HG02798 (cell line): ENCODE measurements at regions not wholly inside any gene's neighbourhood (a gene's known extent, or its start where the extent isn't known, plus 50 kb on each side); places are given as distances from the start of the nearest gene placed in this dataset.

Source experiments
- ATAC-seq: cut with Tn5 transposase; IDR thresholded peaks from one replicate; pipeline ENCODE4 v1.9.1; 2021; ENCODE audit warnings: mild to moderate bottlenecking; ENCODE audit not compliant: unreplicated experiment, poor library complexity

- no peak for ATAC-seq
These were observed 106.3 kb upstream of the ARHGEF3 start for GRCh38 chr3:56908004-56908403.

- ATAC-seq = no peak
These were observed 102.9 kb upstream of the ARHGEF3 start for GRCh38 chr3:56904552-56905215.

DNA sequence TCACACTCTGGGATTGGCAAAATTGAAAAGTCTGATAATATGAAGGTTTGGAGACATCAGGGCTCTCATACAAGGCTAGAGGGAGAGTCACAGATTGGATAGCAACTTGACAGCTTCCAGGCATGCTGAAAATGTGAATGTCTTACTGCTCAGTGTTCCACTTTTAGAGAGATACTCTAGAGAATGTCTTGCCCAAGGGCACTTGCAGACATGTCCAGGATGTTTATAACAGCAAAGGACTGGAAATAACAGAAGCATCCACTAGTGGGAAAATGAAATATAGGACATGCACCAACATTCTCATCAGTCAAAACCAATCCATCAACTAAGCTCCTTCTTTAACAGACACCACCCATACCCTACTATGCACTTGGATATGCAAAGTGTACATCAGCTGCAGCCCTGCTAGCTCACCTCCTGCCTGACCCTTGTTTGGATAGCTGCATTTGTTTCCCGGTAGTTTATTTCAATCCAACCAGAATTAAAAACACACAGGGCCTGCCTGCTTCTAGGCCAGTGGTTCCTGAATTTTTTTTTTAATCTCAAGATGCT, 101.6 kb upstream of the ARHGEF3 start:
- no peak for ATAC-seq

DNA sequence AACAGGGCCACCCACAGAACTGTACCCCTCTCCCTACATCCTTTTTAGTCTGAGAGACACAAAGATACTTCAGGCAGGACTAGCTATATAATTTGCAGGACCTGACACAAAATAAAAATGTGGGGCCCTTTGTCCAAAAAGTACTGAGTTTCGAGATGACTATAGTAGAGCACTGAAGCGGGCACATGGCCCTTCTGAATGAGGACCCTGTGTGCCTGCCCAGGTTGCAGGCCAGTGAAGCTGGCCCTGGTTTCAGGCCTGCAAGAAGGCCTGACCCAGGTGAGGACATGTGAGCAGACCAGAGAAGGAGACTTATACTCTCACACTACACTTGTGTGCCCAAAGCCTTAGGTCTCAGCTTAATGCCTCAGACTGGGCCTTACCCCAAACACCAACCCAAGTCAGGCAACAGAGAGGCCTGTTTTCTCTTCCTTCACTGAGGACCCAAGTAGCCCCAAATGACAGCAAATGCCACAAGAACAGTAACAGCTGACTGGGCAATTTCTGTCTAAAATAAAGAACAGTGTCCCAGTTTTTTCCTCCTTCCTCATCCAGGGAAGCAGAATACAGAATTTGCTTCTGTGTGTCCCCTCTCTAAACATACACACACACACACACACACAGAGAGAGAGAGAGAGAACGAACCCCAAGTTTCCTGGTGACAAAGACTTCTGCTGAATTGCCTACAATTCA, 100.9 kb upstream of the ARHGEF3 start:
- no peak for ATAC-seq

- no peak for ATAC-seq
These were observed 99.1 kb upstream of the ARHGEF3 start for GRCh38 chr3:56900801-56901200.

DNA sequence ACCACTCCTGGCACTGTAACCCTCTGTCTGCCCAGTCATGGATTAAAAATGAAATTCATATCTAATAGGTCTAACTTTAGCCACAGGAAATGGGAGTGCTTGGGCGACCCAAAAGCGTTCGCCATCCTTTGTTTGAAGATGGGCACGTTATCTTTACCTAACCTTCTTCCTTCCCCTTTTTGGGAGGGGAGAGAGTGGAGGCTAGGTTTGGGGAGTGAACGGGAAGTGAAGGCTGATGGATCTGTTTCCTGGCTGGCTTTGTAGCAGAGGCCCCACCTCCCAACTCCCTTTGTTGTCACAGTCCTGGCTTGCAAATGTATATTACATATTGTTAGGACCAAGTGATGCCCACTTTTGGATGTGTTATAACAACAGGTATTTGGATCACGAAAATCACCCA, 98.1 kb upstream of the ARHGEF3 start:
- ATAC-seq = no peak

GRCh38 chr3:56899078-56899477, 97.3 kb upstream of the ARHGEF3 start:
- ATAC-seq = no peak

GRCh38 chr3:56896357-56896756, 94.6 kb upstream of the ARHGEF3 start:
- ATAC-seq = no peak

GRCh38 chr3:56894881-56895431, 93.2 kb upstream of the ARHGEF3 start:
- peak; percentile 46 for ATAC-seq

GRCh38 chr3:56890448-56891091, 88.8 kb upstream of the ARHGEF3 start:
- ATAC-seq = no peak

- no peak for ATAC-seq
These were observed 87.4 kb upstream of the ARHGEF3 start for GRCh38 chr3:56889131-56889530.

DNA sequence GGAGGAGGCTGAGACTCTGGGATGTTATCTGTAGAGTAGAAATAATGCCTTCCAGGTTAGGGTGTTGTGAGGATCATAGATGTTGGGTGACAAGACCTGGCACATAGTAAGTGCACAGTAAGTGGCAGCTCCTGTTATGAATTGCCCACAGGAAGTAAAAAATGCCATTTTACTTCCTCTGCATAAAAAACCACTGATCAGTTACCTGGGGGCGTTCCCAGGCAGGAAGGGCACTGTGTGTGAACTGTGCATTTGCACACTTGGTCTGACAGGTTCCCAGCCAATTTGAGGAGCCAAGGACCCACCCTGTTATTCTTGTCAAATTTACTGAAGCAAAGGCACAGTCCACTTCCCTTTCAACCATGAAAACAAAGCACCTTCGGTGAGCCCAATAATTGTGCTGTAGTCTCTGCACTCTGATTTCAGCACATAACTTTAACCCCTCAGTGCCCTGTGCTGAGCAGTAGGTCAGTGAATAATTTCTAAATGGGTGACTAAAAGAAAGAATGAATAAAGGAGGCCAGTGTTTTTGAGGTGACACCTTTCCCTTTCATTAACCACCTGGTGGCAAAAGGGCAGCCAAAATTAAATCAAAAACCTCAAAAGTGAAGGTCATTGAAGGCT, 85.8 kb upstream of the ARHGEF3 start:
- ATAC-seq = no peak

DNA sequence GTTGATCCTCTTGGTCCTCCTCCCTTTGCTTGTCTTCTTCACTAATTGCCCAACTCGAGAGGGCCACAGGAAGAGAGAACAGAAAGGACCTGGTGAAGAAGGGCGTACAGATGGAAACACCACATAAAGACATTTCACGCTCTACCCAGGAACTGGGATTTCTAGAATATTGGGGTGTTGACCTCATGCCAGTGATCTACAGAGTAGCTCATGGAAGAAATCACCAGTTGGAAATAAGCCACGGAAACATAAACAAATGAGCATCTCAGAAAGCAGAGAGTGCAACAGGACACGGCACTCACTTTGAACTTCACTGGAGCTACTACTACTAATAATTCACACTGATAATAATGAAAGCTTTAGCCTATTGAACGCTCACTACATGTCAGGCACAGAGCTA, 84.6 kb upstream of the ARHGEF3 start:
- no peak for ATAC-seq

- ATAC-seq = no peak
These were observed 84.1 kb upstream of the ARHGEF3 start for GRCh38 chr3:56885879-56886278.

GRCh38 chr3:56885453-56885852, 83.7 kb upstream of the ARHGEF3 start:
- no peak for ATAC-seq

DNA sequence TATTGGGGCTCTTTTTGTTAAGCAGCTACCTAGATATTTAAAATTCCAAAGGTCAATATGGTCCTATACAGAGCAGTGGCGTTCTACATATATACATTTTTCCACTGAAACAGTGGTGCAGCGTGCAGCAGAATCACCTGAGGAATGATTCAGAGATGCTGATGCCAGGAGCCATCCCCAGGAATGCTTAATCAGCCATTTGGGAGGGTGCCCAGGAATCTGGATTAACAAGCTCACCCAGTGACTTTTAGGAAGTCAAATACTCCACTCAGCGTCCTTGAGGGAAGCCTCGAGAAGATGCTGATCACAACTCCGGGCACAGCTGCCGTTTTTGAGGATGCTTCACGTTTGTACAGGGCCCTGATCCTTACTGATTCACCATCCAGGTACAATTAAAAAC, 82.6 kb upstream of the ARHGEF3 start:
- no peak for ATAC-seq

GRCh38 chr3:56883828-56884227, 82.1 kb upstream of the ARHGEF3 start:
- no peak for ATAC-seq

DNA sequence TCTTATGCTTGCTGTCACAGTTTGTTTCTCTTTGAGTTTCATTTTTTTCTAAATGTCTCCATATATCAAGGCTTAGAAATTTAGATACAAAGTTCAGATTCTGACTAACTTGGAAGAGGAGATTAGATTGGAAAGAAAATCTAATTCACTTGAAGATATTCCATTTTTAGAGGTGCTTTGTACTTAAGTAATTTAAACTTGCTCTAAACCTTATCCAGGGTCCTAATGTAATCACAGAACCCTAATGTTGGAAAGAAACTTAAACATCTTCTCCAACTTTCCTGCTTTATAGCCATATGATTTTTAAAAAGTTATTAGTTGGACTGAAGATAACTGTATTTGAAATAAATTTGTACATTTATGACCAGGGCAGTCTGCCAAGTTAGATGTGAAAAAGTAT, 81.1 kb upstream of the ARHGEF3 start:
- no peak for ATAC-seq

GRCh38 chr3:56881841-56882240, 80.1 kb upstream of the ARHGEF3 start:
- ATAC-seq = no peak

DNA sequence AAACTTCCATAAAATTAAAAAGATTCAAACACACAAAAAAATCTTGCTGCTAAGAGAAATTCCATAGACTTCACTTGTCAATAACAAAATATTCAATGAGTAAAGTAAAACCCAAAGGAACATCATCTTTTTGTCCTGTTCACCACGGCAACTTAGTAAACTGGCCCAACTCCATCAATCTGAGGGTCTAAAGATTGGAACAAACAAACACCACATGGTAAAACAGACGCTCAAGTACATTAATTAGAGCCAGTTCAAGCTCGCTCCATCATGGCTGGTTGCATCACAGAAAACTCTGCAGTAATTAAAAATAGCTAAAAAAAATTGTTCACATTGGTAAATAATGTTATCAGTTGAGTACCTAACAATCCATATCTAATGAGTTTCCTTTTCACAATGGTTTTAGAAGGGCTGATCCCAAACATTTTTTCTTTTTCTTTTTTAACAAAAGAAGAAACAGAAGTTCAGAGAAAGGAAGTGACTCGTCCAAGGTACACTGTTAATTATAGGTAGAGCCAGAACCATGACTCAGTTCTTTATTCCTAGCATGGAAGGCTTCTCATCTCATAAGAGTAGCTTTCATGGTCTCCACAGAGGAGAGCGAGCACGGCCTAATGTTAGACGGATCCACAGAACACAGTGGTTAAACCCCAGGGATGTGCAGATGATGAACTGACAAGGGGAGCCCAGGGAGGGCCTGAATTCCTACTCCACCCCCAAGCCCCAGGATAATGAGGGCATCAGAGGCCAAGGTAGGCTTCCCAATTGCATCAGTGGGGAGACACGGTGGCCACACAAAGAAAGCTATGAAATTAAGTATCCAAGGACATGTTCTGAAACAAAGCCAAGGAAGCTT, 79.2 kb upstream of the ARHGEF3 start:
- no peak for ATAC-seq
